HG03565 (cell line): ENCODE measurements at regions not wholly inside any gene's neighbourhood (a gene's known extent, or its start where the extent isn't known, plus 50 kb on each side); places are given as distances from the start of the nearest gene placed in this dataset.

ENCODE experiments used
- ATAC-seq: cut with Tn5 transposase; IDR thresholded peaks from one replicate; pipeline ENCODE4 v1.9.1; 2021; ENCODE audit warnings: mild to moderate bottlenecking, moderate library complexity; ENCODE audit not compliant: unreplicated experiment

GRCh38 chr3:76869726-76870384 lies 170.0 kb upstream of the ROBO2 start:
- no peak for ATAC-seq

- ATAC-seq = no peak
These were observed 168.2 kb upstream of the ROBO2 start for GRCh38 chr3:76871655-76872054.

GRCh38 chr3:76872999-76873398 lies 166.9 kb upstream of the ROBO2 start:
- no peak for ATAC-seq

GRCh38 chr3:76873532-76874242 lies 166.2 kb upstream of the ROBO2 start:
- ATAC-seq = no peak

- ATAC-seq = no peak
These were observed 159.9 kb upstream of the ROBO2 start for GRCh38 chr3:76879959-76880358.

GRCh38 chr3:76886761-76887500 lies 153.0 kb upstream of the ROBO2 start:
- no peak for ATAC-seq

- ATAC-seq = no peak
These were observed 151.0 kb upstream of the ROBO2 start for GRCh38 chr3:76888856-76889255.

- no peak for ATAC-seq
These were observed 150.0 kb upstream of the ROBO2 start for GRCh38 chr3:76889911-76890310.

- ATAC-seq = no peak
These were observed 142.8 kb upstream of the ROBO2 start for GRCh38 chr3:76897076-76897475.

- no peak for ATAC-seq
These were observed 139.3 kb upstream of the ROBO2 start for GRCh38 chr3:76900596-76900995.

- ATAC-seq = no peak
These were observed 131.7 kb upstream of the ROBO2 start for GRCh38 chr3:76908156-76908555.

GRCh38 chr3:76912841-76913383 lies 127.0 kb upstream of the ROBO2 start:
- ATAC-seq = no peak

GRCh38 chr3:76917436-76917835 lies 122.5 kb upstream of the ROBO2 start:
- no peak for ATAC-seq

- no peak for ATAC-seq
These were observed 119.4 kb upstream of the ROBO2 start for GRCh38 chr3:76920511-76920910.

- ATAC-seq = no peak
These were observed 116.4 kb upstream of the ROBO2 start for GRCh38 chr3:76923485-76923884.

- no peak for ATAC-seq
These were observed 109.2 kb upstream of the ROBO2 start for GRCh38 chr3:76930712-76931111.

- ATAC-seq = no peak
These were observed 106.7 kb upstream of the ROBO2 start for GRCh38 chr3:76933245-76933644.

GRCh38 chr3:76938962-76939361 lies 100.9 kb upstream of the ROBO2 start:
- ATAC-seq = no peak

GRCh38 chr3:76940181-76940770 lies 99.6 kb upstream of the ROBO2 start:
- no peak for ATAC-seq

GRCh38 chr3:76941376-76941775 lies 98.5 kb upstream of the ROBO2 start:
- ATAC-seq = no peak

- no peak for ATAC-seq
These were observed 97.8 kb upstream of the ROBO2 start for GRCh38 chr3:76942101-76942500.
